Hepatocyte (in vitro differentiated cells): ENCODE measurements at regions not wholly inside any gene's neighbourhood (a gene's known extent, or its start where the extent isn't known, plus 50 kb on each side); places are given as distances from the start of the nearest gene placed in this dataset.

Source experiments
- DNase-seq: peaks from one replicate; pipeline ENCODE4 v3.0.0-alpha.2; 2016; ENCODE audit warnings: low spot score
- H2AFZ ChIP-seq: fragments of 200-600 bp; sonication (generic); 2 replicates; pipeline ENCODE4 v1.6.0; 2016; ENCODE audit warnings: antibody characterized with exemption, mild to moderate bottlenecking
- H3K27ac ChIP-seq: fragments of 200-600 bp; sonication (generic); 2 replicates; pipeline ENCODE4 v1.5.1; 2016; ENCODE audit warnings: mild to moderate bottlenecking
- H3K27me3 ChIP-seq: fragments of 200-600 bp; sonication (generic); 2 replicates; pipeline ENCODE4 v1.6.1; 2016
- H3K36me3 ChIP-seq: fragments of 200-600 bp; sonication (generic); replicated peaks from 2 replicates; pipeline ENCODE4 v1.5.1; 2016; ENCODE audit warnings: low read depth; ENCODE audit not compliant: insufficient read depth
- H3K4me1 ChIP-seq: fragments of 200-600 bp; sonication (generic); 2 replicates; pipeline ENCODE4 v1.5.1; 2016; ENCODE audit warnings: mild to moderate bottlenecking, moderate library complexity; ENCODE audit not compliant: insufficient read depth
- H3K4me2 ChIP-seq: fragments of 200-600 bp; sonication (generic); 2 replicates; pipeline ENCODE4 v1.6.0; 2016
- H3K4me3 ChIP-seq: fragments of 200-600 bp; sonication (generic); 2 replicates; pipeline ENCODE4 v1.5.1; 2016; ENCODE audit warnings: mild to moderate bottlenecking
- H3K79me2 ChIP-seq: fragments of 200-600 bp; sonication (generic); 2 replicates; pipeline ENCODE4 v1.6.0; 2017; ENCODE audit warnings: mild to moderate bottlenecking
- H3K9me2 ChIP-seq: fragments of 200-600 bp; sonication (generic); replicated peaks from 2 replicates; pipeline ENCODE4 v1.6.0; 2017; ENCODE audit warnings: mild to moderate bottlenecking; ENCODE audit not compliant: insufficient read depth
- H3K9me3 ChIP-seq: fragments of 200-600 bp; sonication (generic); 2 replicates; pipeline ENCODE4 v1.5.1; 2016; ENCODE audit warnings: low read depth, mild to moderate bottlenecking
- H4K20me1 ChIP-seq: fragments of 200-600 bp; sonication (generic); 2 replicates; pipeline ENCODE4 v1.6.0; 2016; ENCODE audit warnings: mild to moderate bottlenecking; ENCODE audit not compliant: insufficient read depth, poor library complexity, severe bottlenecking
- EZH2 ChIP-seq: fragments of 200-600 bp; sonication (generic); IDR thresholded peaks from 2 replicates; pipeline ENCODE4 v1.6.1; 2016; ENCODE audit warnings: antibody characterized with exemption, mild to moderate bottlenecking, borderline replicate concordance
- EZH2phosphoT487 ChIP-seq: fragments of 200-600 bp; sonication (generic); IDR thresholded peaks from one replicate; pipeline ENCODE4 v1.6.1; 2018; ENCODE audit warnings: antibody characterized with exemption, mild to moderate bottlenecking, low read depth, moderate library complexity; ENCODE audit not compliant: unreplicated experiment, severe bottlenecking
- WGBS: methylation state at CpG from one replicate; pipeline ENCODE4 v1.1.6; 2016; ENCODE audit warnings: low lambda C conversion rate; ENCODE audit errors: missing lambda C conversion rate; 5-methylcytosine and 5-hydroxymethylcytosine counted together
- TF ChIP-seq, protein P1 (sequence below): fragments of 200-600 bp; sonication (generic); IDR thresholded peaks from 2 replicates; pipeline ENCODE4 v1.5.1; 2016; ENCODE audit warnings: antibody characterized with exemption, mild to moderate bottlenecking; ENCODE audit not compliant: poor library complexity

DNA sequence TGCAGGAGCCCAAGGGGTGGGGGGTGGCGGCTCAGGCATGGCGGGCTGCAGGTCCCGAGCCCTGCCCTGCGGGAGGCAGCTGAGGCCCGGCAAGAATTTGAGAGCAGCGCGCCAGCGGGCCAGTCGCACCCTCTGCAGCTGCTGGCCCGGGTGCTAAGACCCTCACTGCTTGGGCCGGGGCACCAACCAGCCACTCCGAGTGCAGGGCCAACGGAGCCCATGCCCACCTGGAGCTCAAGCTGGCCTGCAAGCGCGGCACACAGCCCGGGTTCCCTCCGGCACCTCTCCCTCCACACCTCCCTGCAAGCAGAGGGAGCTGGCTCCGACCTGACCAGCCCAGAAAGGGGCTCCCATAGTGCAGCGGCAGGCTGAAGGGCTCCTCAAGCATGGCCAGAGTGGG, 758.2 kb upstream of the INTU start:
- no peak for DNase-seq
- Histone ChIP-seq H3K4me2 (no peak overlapping the region), H3K79me2 (no peaks in the 10 kb centered on the region), H3K4me1 (no peaks in the 10 kb centered on the region), H3K36me3 (no peaks in the 10 kb centered on the region), H3K4me3 (no peak overlapping the region), H4K20me1 (no peaks in the 10 kb centered on the region), H3K9me3 (peaks cover 5% of the 10 kb centered on the region), H3K27ac (no peak overlapping the region), H3K9me2 (no peaks in the 10 kb centered on the region), H2AFZ (no peak overlapping the region), H3K27me3 (no peaks in the 10 kb centered on the region)
- over 99% methylated on average over 9 of the region's 19 CpGs for WGBS
- TF ChIP-seq, protein P1, sequence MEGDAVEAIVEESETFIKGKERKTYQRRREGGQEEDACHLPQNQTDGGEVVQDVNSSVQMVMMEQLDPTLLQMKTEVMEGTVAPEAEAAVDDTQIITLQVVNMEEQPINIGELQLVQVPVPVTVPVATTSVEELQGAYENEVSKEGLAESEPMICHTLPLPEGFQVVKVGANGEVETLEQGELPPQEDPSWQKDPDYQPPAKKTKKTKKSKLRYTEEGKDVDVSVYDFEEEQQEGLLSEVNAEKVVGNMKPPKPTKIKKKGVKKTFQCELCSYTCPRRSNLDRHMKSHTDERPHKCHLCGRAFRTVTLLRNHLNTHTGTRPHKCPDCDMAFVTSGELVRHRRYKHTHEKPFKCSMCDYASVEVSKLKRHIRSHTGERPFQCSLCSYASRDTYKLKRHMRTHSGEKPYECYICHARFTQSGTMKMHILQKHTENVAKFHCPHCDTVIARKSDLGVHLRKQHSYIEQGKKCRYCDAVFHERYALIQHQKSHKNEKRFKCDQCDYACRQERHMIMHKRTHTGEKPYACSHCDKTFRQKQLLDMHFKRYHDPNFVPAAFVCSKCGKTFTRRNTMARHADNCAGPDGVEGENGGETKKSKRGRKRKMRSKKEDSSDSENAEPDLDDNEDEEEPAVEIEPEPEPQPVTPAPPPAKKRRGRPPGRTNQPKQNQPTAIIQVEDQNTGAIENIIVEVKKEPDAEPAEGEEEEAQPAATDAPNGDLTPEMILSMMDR: no peak
- TF ChIP-seq EZH2phosphoT487: no peak
- TF ChIP-seq EZH2: no peak

DNA sequence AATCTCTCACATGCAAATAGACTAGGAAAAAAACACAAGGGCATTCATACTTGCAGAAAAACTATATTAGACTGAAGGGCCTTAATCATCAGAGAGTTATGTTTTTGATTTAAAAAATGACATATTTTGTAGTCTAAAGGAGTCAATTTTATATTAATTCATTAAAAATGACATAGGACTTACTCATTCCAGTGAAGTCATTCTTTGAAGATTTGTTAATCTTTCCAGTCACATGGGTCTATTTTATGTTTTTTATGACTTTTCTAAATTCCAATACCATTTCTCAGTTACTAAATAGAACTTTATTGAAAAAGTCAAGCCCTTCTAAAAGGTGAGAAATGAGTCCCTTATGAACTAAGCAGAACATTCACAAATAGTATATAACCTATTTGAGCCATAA, 743.8 kb upstream of the INTU start:
- Histone ChIP-seq H3K27ac (no peak overlapping the region), H3K4me3 (no peak overlapping the region)

DNA sequence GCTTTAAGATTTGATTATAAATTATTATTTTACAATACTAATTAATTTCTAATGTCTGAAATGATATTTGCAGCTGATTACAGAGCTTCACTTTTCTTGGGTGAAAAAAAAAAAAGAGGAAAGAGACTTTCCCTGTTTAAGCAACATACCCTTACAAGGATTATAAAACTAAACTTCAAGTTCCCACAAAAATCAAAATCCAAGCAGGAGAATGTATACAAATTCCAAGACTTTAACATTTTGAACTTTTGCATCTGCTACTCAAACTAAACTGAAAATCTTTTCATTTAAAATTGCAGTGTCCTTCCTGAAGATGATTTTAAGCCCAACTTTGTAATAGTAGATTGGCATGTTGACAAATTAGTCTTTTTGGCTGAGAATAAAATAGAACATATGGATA, 742.4 kb upstream of the INTU start:
- no peaks in the 10 kb centered on the region for H4K20me1 ChIP-seq
- no peak for DNase-seq
- H3K79me2 ChIP-seq: no peaks in the 10 kb centered on the region
- no peaks in the 10 kb centered on the region for H3K27me3 ChIP-seq
- H2AFZ ChIP-seq: no peak overlapping the region
- H3K9me3 ChIP-seq: no peaks in the 10 kb centered on the region
- no peaks in the 10 kb centered on the region for H3K4me1 ChIP-seq
- H3K4me3 ChIP-seq: no peak overlapping the region
- H3K4me2 ChIP-seq: no peak overlapping the region
- no peaks in the 10 kb centered on the region for H3K9me2 ChIP-seq
- H3K36me3 ChIP-seq: no peaks in the 10 kb centered on the region
- H3K27ac ChIP-seq: no peak overlapping the region
- TF ChIP-seq EZH2: no peak
- TF ChIP-seq, protein P1: no peak
- TF ChIP-seq EZH2phosphoT487: no peak

More for the DNA sequence above, 743.8 kb upstream of the INTU start:
- DNase-seq: no peak
- no peaks in the 10 kb centered on the region for H3K27me3 ChIP-seq
- H2AFZ ChIP-seq: no peak overlapping the region
- H3K79me2 ChIP-seq: no peaks in the 10 kb centered on the region
- H3K9me2 ChIP-seq: no peaks in the 10 kb centered on the region
- H3K4me2 ChIP-seq: no peak overlapping the region
- no peaks in the 10 kb centered on the region for H4K20me1 ChIP-seq
- H3K36me3 ChIP-seq: no peaks in the 10 kb centered on the region
- TF ChIP-seq EZH2phosphoT487 (no peak), EZH2 (no peak)
- TF ChIP-seq, protein P1: no peak
- no peaks in the 10 kb centered on the region for H3K4me1 ChIP-seq
- no peaks in the 10 kb centered on the region for H3K9me3 ChIP-seq

DNA sequence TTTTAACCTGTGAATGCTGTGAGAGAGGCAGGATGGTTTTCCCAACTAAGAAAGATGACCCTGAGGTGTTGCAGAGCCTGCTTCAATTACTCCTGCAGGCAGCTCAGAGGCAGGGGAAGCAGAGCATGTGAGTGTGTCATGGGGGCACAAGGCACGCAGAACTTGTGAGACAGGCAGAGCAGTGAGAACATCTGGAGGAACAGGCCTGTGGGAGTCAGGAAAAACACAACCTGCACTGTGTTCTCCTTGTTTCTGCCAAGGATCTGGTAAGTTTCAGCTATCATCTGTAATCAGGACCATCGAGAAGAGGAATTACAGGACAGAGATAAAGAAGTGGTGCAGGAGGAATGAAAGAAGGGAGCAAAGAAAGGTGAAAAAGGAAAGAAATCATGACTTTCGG, 741.8 kb upstream of the INTU start:
- peak; percentile 7 for DNase-seq
- WGBS: 39% methylated on average over 3 of the region's 3 CpGs
- no peaks in the 10 kb centered on the region for H3K9me3 ChIP-seq
- H3K4me2 ChIP-seq: no peak overlapping the region
- H3K27me3 ChIP-seq: no peaks in the 10 kb centered on the region
- H3K4me1 ChIP-seq: no peaks in the 10 kb centered on the region
- no peak overlapping the region for H3K4me3 ChIP-seq
- no peaks in the 10 kb centered on the region for H4K20me1 ChIP-seq
- TF ChIP-seq EZH2phosphoT487 (no peak), EZH2 (no peak)
- TF ChIP-seq, protein P1: no peak
- H3K27ac ChIP-seq: no peak overlapping the region
- no peak overlapping the region for H2AFZ ChIP-seq
- H3K9me2 ChIP-seq: no peaks in the 10 kb centered on the region
- no peaks in the 10 kb centered on the region for H3K79me2 ChIP-seq
- no peaks in the 10 kb centered on the region for H3K36me3 ChIP-seq
